ENCODE measurements at regions not wholly inside any gene's neighbourhood (a gene's known extent, or its start where the extent isn't known, plus 50 kb on each side); places are given as distances from the start of the nearest gene placed in this dataset.

DNA sequence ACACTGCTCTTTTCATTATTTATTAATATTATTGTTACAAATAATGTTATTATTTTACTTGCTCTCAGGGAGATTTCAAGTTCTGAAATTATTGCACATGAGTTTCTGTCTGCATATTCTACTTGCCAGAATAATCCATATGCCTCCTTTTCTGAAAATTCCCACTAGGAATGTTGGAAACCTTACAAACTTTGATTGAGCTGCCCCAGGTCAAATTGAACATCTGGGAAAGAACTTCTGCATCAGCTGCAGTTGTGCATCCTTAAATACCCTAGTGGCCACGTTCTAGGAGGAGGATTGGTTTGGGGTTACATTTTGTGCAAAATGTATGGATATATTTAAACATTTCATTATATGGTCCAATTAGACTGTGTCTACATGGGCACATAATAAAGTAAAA, 1302.7 kb upstream of the PIK3C3 start:
- TF ChIP-seq FOXP2 (optimal IDR thresholded peaks at IDR 0.05; ENCODE audit: borderline replicate concordance, extremely low read depth, extremely low read length, insufficient read depth) = no peak
- TF ChIP-seq TAF1 (IDR thresholded peaks at IDR 0.05; ENCODE audit: borderline replicate concordance, insufficient read depth, low read length) = no peak
- TF ChIP-seq, protein P1, sequence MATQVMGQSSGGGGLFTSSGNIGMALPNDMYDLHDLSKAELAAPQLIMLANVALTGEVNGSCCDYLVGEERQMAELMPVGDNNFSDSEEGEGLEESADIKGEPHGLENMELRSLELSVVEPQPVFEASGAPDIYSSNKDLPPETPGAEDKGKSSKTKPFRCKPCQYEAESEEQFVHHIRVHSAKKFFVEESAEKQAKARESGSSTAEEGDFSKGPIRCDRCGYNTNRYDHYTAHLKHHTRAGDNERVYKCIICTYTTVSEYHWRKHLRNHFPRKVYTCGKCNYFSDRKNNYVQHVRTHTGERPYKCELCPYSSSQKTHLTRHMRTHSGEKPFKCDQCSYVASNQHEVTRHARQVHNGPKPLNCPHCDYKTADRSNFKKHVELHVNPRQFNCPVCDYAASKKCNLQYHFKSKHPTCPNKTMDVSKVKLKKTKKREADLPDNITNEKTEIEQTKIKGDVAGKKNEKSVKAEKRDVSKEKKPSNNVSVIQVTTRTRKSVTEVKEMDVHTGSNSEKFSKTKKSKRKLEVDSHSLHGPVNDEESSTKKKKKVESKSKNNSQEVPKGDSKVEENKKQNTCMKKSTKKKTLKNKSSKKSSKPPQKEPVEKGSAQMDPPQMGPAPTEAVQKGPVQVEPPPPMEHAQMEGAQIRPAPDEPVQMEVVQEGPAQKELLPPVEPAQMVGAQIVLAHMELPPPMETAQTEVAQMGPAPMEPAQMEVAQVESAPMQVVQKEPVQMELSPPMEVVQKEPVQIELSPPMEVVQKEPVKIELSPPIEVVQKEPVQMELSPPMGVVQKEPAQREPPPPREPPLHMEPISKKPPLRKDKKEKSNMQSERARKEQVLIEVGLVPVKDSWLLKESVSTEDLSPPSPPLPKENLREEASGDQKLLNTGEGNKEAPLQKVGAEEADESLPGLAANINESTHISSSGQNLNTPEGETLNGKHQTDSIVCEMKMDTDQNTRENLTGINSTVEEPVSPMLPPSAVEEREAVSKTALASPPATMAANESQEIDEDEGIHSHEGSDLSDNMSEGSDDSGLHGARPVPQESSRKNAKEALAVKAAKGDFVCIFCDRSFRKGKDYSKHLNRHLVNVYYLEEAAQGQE (IDR thresholded peaks at IDR 0.05; ENCODE audit: insufficient read depth in 1 of 2, low read depth in 2 of 2, low read length in 2 of 2) = no peak
- no peak for TF ChIP-seq POLR2AphosphoS5 (IDR thresholded peaks at IDR 0.05; ENCODE audit: low read depth, low read length)

Data from PFSK-1 (cell line).